K562 (cell line): ENCODE measurements at regions not wholly inside any gene's neighbourhood (a gene's known extent, or its start where the extent isn't known, plus 50 kb on each side); places are given as distances from the start of the nearest gene placed in this dataset.

Source experiments
- ATAC-seq: fragments of 200-7000 bp; cut with Tn5 transposase; 3 replicates; pipeline ENCODE4 v1.9.1; 2020; ENCODE audit warnings: moderate library complexity
- BruUV-seq: library from RNA; stranded (reverse); fragments of 400-500 nt; replicated peaks from 2 replicates; lab custom pipeline; 2021; lab: Mats Ljungman, UMichigan
- CTCF ChIA-PET: fragments of 300-600 bp; formaldehyde crosslinking; extraction: SDS; loops from one replicate; lab custom pipeline; 2021; ENCODE audit warnings: low intra/inter-chr PET ratio; lab: Yijun Ruan, JAX
- POLR2A ChIA-PET: fragments of 300-600, 350-650 bp; sonication (Branson Sonifier 250); formaldehyde crosslinking; extraction: SDS; loops from one replicate; lab custom pipeline; 2021; ENCODE audit warnings: antibody characterized with exemption, inconsistent platforms; lab: Yijun Ruan, JAX
- DNase-seq, 4 experiments: peaks; one replicate each; pipeline versions ENCODE4 v3.0.0 to v3.0.0-alpha.2; 2011 to 2018; ENCODE audit warnings: low spot score in 3 of 4, mixed read lengths in 3 of 4; ENCODE audit errors: extremely low read depth in 1 of 4
- FAIRE-seq: peaks from 2 replicates; lab custom pipeline; 2011; peaks lifted over from hg19 to GRCh38; lab: Jason Lieb, UNC
- H2AFZ ChIP-seq: 2 replicates; pipeline ENCODE4 v1.6.0; 2011; ENCODE audit warnings: low read depth, low read length, control low read depth, inconsistent platforms
- H3K27ac ChIP-seq: fragments of 200-600 bp; 3 replicates; pipeline ENCODE4 v1.8.0; 2011; ENCODE audit warnings: low read depth, mild to moderate bottlenecking, control low read depth, inconsistent platforms, low read length, moderate library complexity, mixed read lengths; ENCODE audit errors: extremely low read depth
- H3K27me3 ChIP-seq, 2 experiments: fragments of 300-600 bp in 1 of 2; 2 replicates in 1 of 2; 3 replicates in 1 of 2; pipeline versions ENCODE4 v1.6.0 to v1.8.0; 2011; ENCODE audit warnings: inconsistent platforms in 2 of 2, low read length in 2 of 2, mild to moderate bottlenecking in 1 of 2, mixed read lengths in 1 of 2, moderate library complexity in 1 of 2; ENCODE audit not compliant: control insufficient read depth in 2 of 2, insufficient read depth in 2 of 2
- H3K36me3 ChIP-seq: fragments of 300-600 bp; 3 replicates; pipeline ENCODE4 v1.8.0; 2011; ENCODE audit warnings: mild to moderate bottlenecking, low read length, inconsistent platforms; ENCODE audit not compliant: control insufficient read depth, insufficient read depth
- H3K4me1 ChIP-seq, 2 experiments: fragments of 200-600 bp in 1 of 2; replicated peaks in 1 of 2; 2 replicates in 1 of 2; 3 replicates in 1 of 2; pipeline versions ENCODE4 v1.5.1 to v1.8.0; 2011; ENCODE audit warnings: inconsistent platforms in 2 of 2, low read length in 2 of 2, mild to moderate bottlenecking in 1 of 2, mixed read lengths in 1 of 2, moderate library complexity in 1 of 2; ENCODE audit not compliant: control insufficient read depth in 2 of 2, insufficient read depth in 2 of 2
- H3K4me2 ChIP-seq: 2 replicates; pipeline ENCODE4 v1.6.1; 2011; ENCODE audit warnings: low read length, control low read depth, inconsistent platforms, mixed read lengths; ENCODE audit not compliant: insufficient read depth
- H3K4me3 ChIP-seq: fragments of 200-600 bp; sonication (generic), shearing (Covaris generic); 2 replicates; pipeline ENCODE4 v1.5.1; 2016; ENCODE audit warnings: control low read depth, inconsistent platforms
- H3K79me2 ChIP-seq: fragments of 200-600 bp; 3 replicates; pipeline ENCODE4 v1.8.0; 2011; ENCODE audit warnings: low read length, inconsistent platforms; ENCODE audit not compliant: control insufficient read depth, insufficient read depth
- H3K9ac ChIP-seq, 2 experiments: 2 replicates each; pipeline versions ENCODE4 v1.6.0 to v1.6.1; 2011; ENCODE audit warnings: low read depth in 2 of 2, low read length in 2 of 2, control low read depth in 1 of 2, inconsistent platforms in 1 of 2, mild to moderate bottlenecking in 1 of 2, mixed read lengths in 1 of 2; ENCODE audit not compliant: insufficient read depth in 1 of 2
- H3K9me1 ChIP-seq: one replicate; pipeline ENCODE4 v1.6.0; 2011; ENCODE audit warnings: inconsistent platforms, mild to moderate bottlenecking, low read length, moderate library complexity; ENCODE audit not compliant: control insufficient read depth, insufficient read depth
- H3K9me3 ChIP-seq: replicated peaks from 2 replicates; pipeline ENCODE4 v1.5.1; 2011; ENCODE audit warnings: low read depth, low read length, inconsistent platforms; ENCODE audit not compliant: control insufficient read depth, insufficient read depth
- H4K20me1 ChIP-seq: replicated peaks from 2 replicates; pipeline ENCODE4 v1.6.1; 2011; ENCODE audit warnings: low read length, inconsistent platforms, mixed read lengths; ENCODE audit not compliant: control insufficient read depth, insufficient read depth
- HNRNPH1 ChIP-seq: fragments of 200-400 bp; formaldehyde crosslinking; optimal IDR thresholded peaks from 2 replicates; pipeline ENCODE3; 2017; ENCODE audit warnings: low read depth, mild to moderate bottlenecking, low read length, moderate library complexity
- IRF2 ChIP-seq: sonication (generic); formaldehyde crosslinking; IDR thresholded peaks from 2 replicates; pipeline ENCODE4 v1.8.1; 2022; ENCODE audit warnings: mild to moderate bottlenecking, missing genetic modification reagents
- MTF1 ChIP-seq: fragments of 250-450 bp; sonication (Bioruptor Pico); IDR thresholded peaks from 2 replicates; pipeline ENCODE4 v1.9.0; 2021; ENCODE audit warnings: moderate library complexity, mild to moderate bottlenecking, inconsistent platforms, borderline replicate concordance
- POLR2AphosphoS5 ChIP-seq: IDR thresholded peaks from 2 replicates; pipeline ENCODE4 v1.6.1; 2011; ENCODE audit warnings: mild to moderate bottlenecking, low read depth, low read length, moderate library complexity; ENCODE audit not compliant: control insufficient read depth, insufficient read depth
- RB1 ChIP-seq: fragments of 450-650 bp; IDR thresholded peaks from 2 replicates; pipeline ENCODE4 v1.6.1; 2017; ENCODE audit warnings: low read depth, mild to moderate bottlenecking
- TAF9B ChIP-seq: fragments of 450-650 bp; IDR thresholded peaks from 2 replicates; pipeline ENCODE4 v1.6.1; 2018; ENCODE audit warnings: mild to moderate bottlenecking; ENCODE audit not compliant: partially characterized antibody
- ZSCAN32 ChIP-seq: fragments of 450-650 bp; formaldehyde crosslinking; IDR thresholded peaks from 2 replicates; pipeline ENCODE4 v1.4.0; 2020; ENCODE audit warnings: mild to moderate bottlenecking, moderate library complexity
- WGBS: fragments of 100-300 bp; shearing (Covaris generic); methylation state at CpG from one replicate; pipeline ENCODE4 v1.1.6; 2016; ENCODE audit warnings: low coverage, mixed read lengths; ENCODE audit not compliant: insufficient coverage; ENCODE audit errors: missing lambda C conversion rate; 5-methylcytosine and 5-hydroxymethylcytosine counted together
- in situ Hi-C: fragments of 300-500 bp; cut with MboI; formaldehyde crosslinking; loops from 4 replicates; pipeline ENCODE4 v1.15.0; 2018; ENCODE audit warnings: inconsistent platforms, mixed read lengths
- intact Hi-C: fragments of 100-400 bp; cut with micrococcal nuclease; formaldehyde crosslinking; loops from 2 replicates; pipeline ENCODE4 v1.14.2; 2022
- TF ChIP-seq, protein P1 (sequence below): fragments of 200-800 bp; sonication (Bioruptor generic); IDR thresholded peaks from 2 replicates; pipeline ENCODE4 v1.6.1; 2017; ENCODE audit warnings: missing genetic modification characterization, missing compliant biosample characterization
- TF ChIP-seq, protein P2 (sequence below), 2 experiments: fragments of 450-650 bp; formaldehyde crosslinking in 1 of 2; IDR thresholded peaks; 2 replicates each; pipeline versions ENCODE4 v1.4.0 to v1.6.1; 2014 to 2020; ENCODE audit warnings: mild to moderate bottlenecking in 2 of 2, borderline replicate concordance in 1 of 2, low read depth in 1 of 2

DNA sequence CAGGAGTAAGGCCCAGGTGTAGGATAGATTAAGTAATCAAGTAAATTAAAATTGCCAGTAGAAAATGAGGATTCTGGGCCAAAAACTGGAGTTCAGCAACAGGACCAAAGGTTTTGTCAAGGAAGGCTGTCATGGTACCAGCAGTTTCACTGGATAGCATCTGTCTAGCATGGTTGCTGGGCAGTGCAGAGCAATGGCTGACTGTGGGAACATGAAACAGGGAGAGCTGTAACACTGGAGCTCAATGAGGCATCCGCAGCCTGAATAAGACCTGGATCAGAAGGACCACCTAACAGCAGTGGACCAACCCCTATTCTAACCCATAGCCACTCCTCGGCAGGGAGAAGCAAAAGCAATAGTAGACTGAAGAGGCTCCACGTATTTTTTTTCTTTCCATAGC lies 132.4 kb downstream of the ATOH1 start (continued):
- TF ChIP-seq, protein P1, sequence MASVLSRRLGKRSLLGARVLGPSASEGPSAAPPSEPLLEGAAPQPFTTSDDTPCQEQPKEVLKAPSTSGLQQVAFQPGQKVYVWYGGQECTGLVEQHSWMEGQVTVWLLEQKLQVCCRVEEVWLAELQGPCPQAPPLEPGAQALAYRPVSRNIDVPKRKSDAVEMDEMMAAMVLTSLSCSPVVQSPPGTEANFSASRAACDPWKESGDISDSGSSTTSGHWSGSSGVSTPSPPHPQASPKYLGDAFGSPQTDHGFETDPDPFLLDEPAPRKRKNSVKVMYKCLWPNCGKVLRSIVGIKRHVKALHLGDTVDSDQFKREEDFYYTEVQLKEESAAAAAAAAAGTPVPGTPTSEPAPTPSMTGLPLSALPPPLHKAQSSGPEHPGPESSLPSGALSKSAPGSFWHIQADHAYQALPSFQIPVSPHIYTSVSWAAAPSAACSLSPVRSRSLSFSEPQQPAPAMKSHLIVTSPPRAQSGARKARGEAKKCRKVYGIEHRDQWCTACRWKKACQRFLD (CRISPR knock-in tag), result no peak
- TF ChIP-seq MTF1 (CRISPR knock-in tag), result no peak
- TF ChIP-seq IRF2 (CRISPR knock-in tag), result no peak
- no peak for TF ChIP-seq POLR2AphosphoS5

DNA sequence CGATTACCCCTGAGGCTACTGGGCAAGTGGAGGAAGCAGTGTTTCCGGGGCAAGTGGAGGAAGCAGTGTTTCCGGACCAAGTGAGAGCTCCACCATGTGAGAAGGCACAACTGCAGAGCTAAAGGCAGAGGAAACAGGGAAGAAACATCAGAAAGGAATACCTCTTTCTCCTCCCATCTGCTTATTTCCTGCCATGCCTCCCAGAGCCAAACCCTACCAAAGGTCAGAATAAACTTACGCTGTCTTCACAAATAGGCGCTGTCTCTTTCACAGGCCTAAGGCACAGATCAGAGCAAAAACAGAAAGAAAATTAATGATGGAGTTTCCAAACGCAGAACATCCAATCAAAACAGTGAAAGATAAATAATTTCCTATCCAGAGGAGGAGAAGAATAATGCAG lies 153.0 kb downstream of the ATOH1 start:
- Histone ChIP-seq H3K27me3 (no peaks in the 10 kb centered on the region), H3K4me2 (no peak overlapping the region), H3K9me3 (no peaks in the 10 kb centered on the region), H3K36me3 (no peaks in the 10 kb centered on the region), H3K4me3 (no peak overlapping the region), H4K20me1 (no peaks in the 10 kb centered on the region), H2AFZ (no peak overlapping the region), H3K4me1 (no peaks in the 10 kb centered on the region), H3K9me1 (no peaks in the 10 kb centered on the region), H3K9ac (no peak overlapping the region), H3K79me2 (no peaks in the 10 kb centered on the region), H3K27ac (no peak overlapping the region)
- BruUV-seq, result no TSS peak
- CTCF ChIA-PET, result no interaction called here
- FAIRE-seq, result no peak
- in situ Hi-C loops (no loop called here), intact Hi-C loops (no loop called here)
- no peak for ATAC-seq
- WGBS, result 23% methylated on average over 6 of the region's 6 CpGs
- DNase-seq, result no peak
- POLR2A ChIA-PET, result interaction anchor here (0.6 kb wide), 1 partner anchor 21 kb away, joined by 3 read pairs; no protein-coding TSS in a partner anchor
- TF ChIP-seq TAF9B, result no peak
- TF ChIP-seq, protein P2, sequence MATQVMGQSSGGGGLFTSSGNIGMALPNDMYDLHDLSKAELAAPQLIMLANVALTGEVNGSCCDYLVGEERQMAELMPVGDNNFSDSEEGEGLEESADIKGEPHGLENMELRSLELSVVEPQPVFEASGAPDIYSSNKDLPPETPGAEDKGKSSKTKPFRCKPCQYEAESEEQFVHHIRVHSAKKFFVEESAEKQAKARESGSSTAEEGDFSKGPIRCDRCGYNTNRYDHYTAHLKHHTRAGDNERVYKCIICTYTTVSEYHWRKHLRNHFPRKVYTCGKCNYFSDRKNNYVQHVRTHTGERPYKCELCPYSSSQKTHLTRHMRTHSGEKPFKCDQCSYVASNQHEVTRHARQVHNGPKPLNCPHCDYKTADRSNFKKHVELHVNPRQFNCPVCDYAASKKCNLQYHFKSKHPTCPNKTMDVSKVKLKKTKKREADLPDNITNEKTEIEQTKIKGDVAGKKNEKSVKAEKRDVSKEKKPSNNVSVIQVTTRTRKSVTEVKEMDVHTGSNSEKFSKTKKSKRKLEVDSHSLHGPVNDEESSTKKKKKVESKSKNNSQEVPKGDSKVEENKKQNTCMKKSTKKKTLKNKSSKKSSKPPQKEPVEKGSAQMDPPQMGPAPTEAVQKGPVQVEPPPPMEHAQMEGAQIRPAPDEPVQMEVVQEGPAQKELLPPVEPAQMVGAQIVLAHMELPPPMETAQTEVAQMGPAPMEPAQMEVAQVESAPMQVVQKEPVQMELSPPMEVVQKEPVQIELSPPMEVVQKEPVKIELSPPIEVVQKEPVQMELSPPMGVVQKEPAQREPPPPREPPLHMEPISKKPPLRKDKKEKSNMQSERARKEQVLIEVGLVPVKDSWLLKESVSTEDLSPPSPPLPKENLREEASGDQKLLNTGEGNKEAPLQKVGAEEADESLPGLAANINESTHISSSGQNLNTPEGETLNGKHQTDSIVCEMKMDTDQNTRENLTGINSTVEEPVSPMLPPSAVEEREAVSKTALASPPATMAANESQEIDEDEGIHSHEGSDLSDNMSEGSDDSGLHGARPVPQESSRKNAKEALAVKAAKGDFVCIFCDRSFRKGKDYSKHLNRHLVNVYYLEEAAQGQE (IDR thresholded peaks at IDR 0.05; ENCODE audit: borderline replicate concordance), result no peak
- TF ChIP-seq, protein P2 (CRISPR knock-in tag; IDR thresholded peaks at IDR 0.05; ENCODE audit: low read depth), result no peak
- no peak for TF ChIP-seq ZSCAN32 (CRISPR knock-in tag)
- TF ChIP-seq RB1, result no peak
- no peak for TF ChIP-seq HNRNPH1
